GM23338 (cell line): ENCODE measurements at regions not wholly inside any gene's neighbourhood (a gene's known extent, or its start where the extent isn't known, plus 50 kb on each side); places are given as distances from the start of the nearest gene placed in this dataset.

Experiments
- ATAC-seq: fragments of 200-7000 bp; cut with Tn5 transposase; 3 replicates; pipeline ENCODE4 v1.9.1; 2020
- DNase-seq: peaks from one replicate; pipeline ENCODE4 v3.0.0-alpha.2; 2015; ENCODE audit warnings: low spot score
- H2AFZ ChIP-seq: fragments of 200-600 bp; sonication (generic); 2 replicates; pipeline ENCODE4 v1.8.0; 2016; ENCODE audit warnings: antibody characterized with exemption, mild to moderate bottlenecking, moderate library complexity
- H3F3A ChIP-seq: fragments of 200-600 bp; sonication (generic); replicated peaks from 2 replicates; pipeline ENCODE4 v1.8.0; 2017; ENCODE audit warnings: antibody characterized with exemption, mixed run types, low read depth
- H3K27ac ChIP-seq: fragments of 200-600 bp; sonication (generic); 2 replicates; pipeline ENCODE4 v1.6.1; 2016; ENCODE audit warnings: low read depth
- H3K27me3 ChIP-seq: fragments of 200-600 bp; sonication (generic); 2 replicates; pipeline ENCODE4 v1.8.0; 2016; ENCODE audit warnings: mild to moderate bottlenecking, mixed run types, moderate library complexity; ENCODE audit not compliant: insufficient read depth
- H3K36me3 ChIP-seq: fragments of 200-600 bp; sonication (generic); 2 replicates; pipeline ENCODE4 v1.8.0; 2016; ENCODE audit warnings: mild to moderate bottlenecking; ENCODE audit not compliant: insufficient read depth
- H3K4me1 ChIP-seq: fragments of 200-600 bp; sonication (generic); 2 replicates; pipeline ENCODE4 v1.8.0; 2016; ENCODE audit warnings: mild to moderate bottlenecking, moderate library complexity; ENCODE audit not compliant: insufficient read depth
- H3K4me2 ChIP-seq: fragments of 200-600 bp; sonication (generic); 2 replicates; pipeline ENCODE4 v1.7.1; 2017; ENCODE audit warnings: mixed run types
- H3K4me3 ChIP-seq: fragments of 200-600 bp; sonication (generic); 2 replicates; pipeline ENCODE4 v1.6.1; 2016; ENCODE audit warnings: mixed run types
- H3K79me2 ChIP-seq: fragments of 200-600 bp; sonication (generic); replicated peaks from 2 replicates; pipeline ENCODE4 v1.8.0; 2017; ENCODE audit warnings: mild to moderate bottlenecking; ENCODE audit not compliant: insufficient read depth
- H3K9me2 ChIP-seq: fragments of 200-600 bp; sonication (generic); 2 replicates; pipeline ENCODE4 v1.8.0; 2017; ENCODE audit not compliant: insufficient read depth
- H4K20me1 ChIP-seq: fragments of 200-600 bp; sonication (generic); replicated peaks from 2 replicates; pipeline ENCODE4 v1.8.0; 2017; ENCODE audit warnings: mild to moderate bottlenecking; ENCODE audit not compliant: insufficient read depth
- H3K27ac Mint-ChIP-seq: 2 replicates; pipeline ENCODE4 v1.8.0; 2020; ENCODE audit warnings: inconsistent platforms, mild to moderate bottlenecking, moderate library complexity, mixed read lengths
- H3K27me3 Mint-ChIP-seq: 3 replicates; pipeline ENCODE4 v1.8.0; 2022; ENCODE audit warnings: low read depth, mild to moderate bottlenecking, moderate library complexity, mixed read lengths, inconsistent platforms; ENCODE audit not compliant: insufficient read depth, poor library complexity
- H3K36me3 Mint-ChIP-seq: 3 replicates; pipeline ENCODE4 v1.8.0; 2021; ENCODE audit warnings: low read depth, mild to moderate bottlenecking, inconsistent platforms, moderate library complexity, mixed read lengths
- H3K4me1 Mint-ChIP-seq: 3 replicates; pipeline ENCODE4 v1.8.0; 2020; ENCODE audit warnings: mild to moderate bottlenecking, inconsistent platforms, mixed read lengths
- H3K4me3 Mint-ChIP-seq: 3 replicates; pipeline ENCODE4 v1.8.0; 2021; ENCODE audit warnings: moderate library complexity, mild to moderate bottlenecking, inconsistent platforms, mixed read lengths
- H3K9me3 Mint-ChIP-seq: 3 replicates; pipeline ENCODE4 v1.8.0; 2020; ENCODE audit warnings: moderate library complexity, mild to moderate bottlenecking, inconsistent platforms, mixed read lengths
- CREB1 ChIP-seq: fragments of 250-450 bp; sonication (Bioruptor Pico); IDR thresholded peaks from 2 replicates; pipeline ENCODE4 v1.5.0; 2020; ENCODE audit warnings: low read depth, mild to moderate bottlenecking, moderate library complexity
- EZH2 ChIP-seq: fragments of 200-600 bp; sonication (generic); IDR thresholded peaks from one replicate; pipeline ENCODE4 v1.8.0; 2017; ENCODE audit warnings: antibody characterized with exemption, mild to moderate bottlenecking, low read depth; ENCODE audit not compliant: unreplicated experiment
- EZH2phosphoT487 ChIP-seq: fragments of 200-600 bp; sonication (generic); IDR thresholded peaks from one replicate; pipeline ENCODE4 v1.8.1; 2018; ENCODE audit warnings: antibody characterized with exemption; ENCODE audit not compliant: unreplicated experiment
- NANOG ChIP-seq: IDR thresholded peaks from 2 replicates; pipeline ENCODE4 v1.6.1; 2016; ENCODE audit warnings: antibody characterized with exemption, borderline replicate concordance
- POLR2AphosphoS5 ChIP-seq: IDR thresholded peaks from 2 replicates; pipeline ENCODE4 v1.6.1; 2016; ENCODE audit warnings: antibody characterized with exemption, low read depth
- STAT1 ChIP-seq: IDR thresholded peaks from one replicate; pipeline ENCODE4 v1.6.1; 2016; ENCODE audit warnings: antibody characterized with exemption; ENCODE audit not compliant: unreplicated experiment
- ZNF114 ChIP-seq: fragments of 250-450 bp; sonication (Bioruptor Pico); IDR thresholded peaks from 2 replicates; pipeline ENCODE4 v1.5.0; 2020; ENCODE audit warnings: mild to moderate bottlenecking, moderate library complexity
- TF ChIP-seq, protein P1 (sequence below): fragments of 250-450 bp; sonication (Bioruptor Pico); IDR thresholded peaks from 2 replicates; pipeline ENCODE4 v1.5.0; 2020; ENCODE audit warnings: mild to moderate bottlenecking, moderate library complexity
- TF ChIP-seq, protein P2 (sequence below): IDR thresholded peaks from one replicate; pipeline ENCODE4 v1.6.1; 2018; ENCODE audit warnings: antibody characterized with exemption; ENCODE audit not compliant: unreplicated experiment
- TF ChIP-seq, protein P3 (sequence below), 2 experiments: fragments of 200-600 bp in 1 of 2; sonication (generic) in 1 of 2; conservative IDR thresholded peaks; 2 replicates each; pipeline versions ENCODE4 v1.5.1 to v1.6.1; 2016 to 2017; ENCODE audit warnings: antibody characterized with exemption in 2 of 2, low read depth in 2 of 2, mild to moderate bottlenecking in 2 of 2, moderate library complexity in 1 of 2
- TF ChIP-seq, protein P4 (sequence below): IDR thresholded peaks from 2 replicates; pipeline ENCODE4 v1.6.1; 2016; ENCODE audit warnings: antibody characterized with exemption

- TF ChIP-seq, protein P1, sequence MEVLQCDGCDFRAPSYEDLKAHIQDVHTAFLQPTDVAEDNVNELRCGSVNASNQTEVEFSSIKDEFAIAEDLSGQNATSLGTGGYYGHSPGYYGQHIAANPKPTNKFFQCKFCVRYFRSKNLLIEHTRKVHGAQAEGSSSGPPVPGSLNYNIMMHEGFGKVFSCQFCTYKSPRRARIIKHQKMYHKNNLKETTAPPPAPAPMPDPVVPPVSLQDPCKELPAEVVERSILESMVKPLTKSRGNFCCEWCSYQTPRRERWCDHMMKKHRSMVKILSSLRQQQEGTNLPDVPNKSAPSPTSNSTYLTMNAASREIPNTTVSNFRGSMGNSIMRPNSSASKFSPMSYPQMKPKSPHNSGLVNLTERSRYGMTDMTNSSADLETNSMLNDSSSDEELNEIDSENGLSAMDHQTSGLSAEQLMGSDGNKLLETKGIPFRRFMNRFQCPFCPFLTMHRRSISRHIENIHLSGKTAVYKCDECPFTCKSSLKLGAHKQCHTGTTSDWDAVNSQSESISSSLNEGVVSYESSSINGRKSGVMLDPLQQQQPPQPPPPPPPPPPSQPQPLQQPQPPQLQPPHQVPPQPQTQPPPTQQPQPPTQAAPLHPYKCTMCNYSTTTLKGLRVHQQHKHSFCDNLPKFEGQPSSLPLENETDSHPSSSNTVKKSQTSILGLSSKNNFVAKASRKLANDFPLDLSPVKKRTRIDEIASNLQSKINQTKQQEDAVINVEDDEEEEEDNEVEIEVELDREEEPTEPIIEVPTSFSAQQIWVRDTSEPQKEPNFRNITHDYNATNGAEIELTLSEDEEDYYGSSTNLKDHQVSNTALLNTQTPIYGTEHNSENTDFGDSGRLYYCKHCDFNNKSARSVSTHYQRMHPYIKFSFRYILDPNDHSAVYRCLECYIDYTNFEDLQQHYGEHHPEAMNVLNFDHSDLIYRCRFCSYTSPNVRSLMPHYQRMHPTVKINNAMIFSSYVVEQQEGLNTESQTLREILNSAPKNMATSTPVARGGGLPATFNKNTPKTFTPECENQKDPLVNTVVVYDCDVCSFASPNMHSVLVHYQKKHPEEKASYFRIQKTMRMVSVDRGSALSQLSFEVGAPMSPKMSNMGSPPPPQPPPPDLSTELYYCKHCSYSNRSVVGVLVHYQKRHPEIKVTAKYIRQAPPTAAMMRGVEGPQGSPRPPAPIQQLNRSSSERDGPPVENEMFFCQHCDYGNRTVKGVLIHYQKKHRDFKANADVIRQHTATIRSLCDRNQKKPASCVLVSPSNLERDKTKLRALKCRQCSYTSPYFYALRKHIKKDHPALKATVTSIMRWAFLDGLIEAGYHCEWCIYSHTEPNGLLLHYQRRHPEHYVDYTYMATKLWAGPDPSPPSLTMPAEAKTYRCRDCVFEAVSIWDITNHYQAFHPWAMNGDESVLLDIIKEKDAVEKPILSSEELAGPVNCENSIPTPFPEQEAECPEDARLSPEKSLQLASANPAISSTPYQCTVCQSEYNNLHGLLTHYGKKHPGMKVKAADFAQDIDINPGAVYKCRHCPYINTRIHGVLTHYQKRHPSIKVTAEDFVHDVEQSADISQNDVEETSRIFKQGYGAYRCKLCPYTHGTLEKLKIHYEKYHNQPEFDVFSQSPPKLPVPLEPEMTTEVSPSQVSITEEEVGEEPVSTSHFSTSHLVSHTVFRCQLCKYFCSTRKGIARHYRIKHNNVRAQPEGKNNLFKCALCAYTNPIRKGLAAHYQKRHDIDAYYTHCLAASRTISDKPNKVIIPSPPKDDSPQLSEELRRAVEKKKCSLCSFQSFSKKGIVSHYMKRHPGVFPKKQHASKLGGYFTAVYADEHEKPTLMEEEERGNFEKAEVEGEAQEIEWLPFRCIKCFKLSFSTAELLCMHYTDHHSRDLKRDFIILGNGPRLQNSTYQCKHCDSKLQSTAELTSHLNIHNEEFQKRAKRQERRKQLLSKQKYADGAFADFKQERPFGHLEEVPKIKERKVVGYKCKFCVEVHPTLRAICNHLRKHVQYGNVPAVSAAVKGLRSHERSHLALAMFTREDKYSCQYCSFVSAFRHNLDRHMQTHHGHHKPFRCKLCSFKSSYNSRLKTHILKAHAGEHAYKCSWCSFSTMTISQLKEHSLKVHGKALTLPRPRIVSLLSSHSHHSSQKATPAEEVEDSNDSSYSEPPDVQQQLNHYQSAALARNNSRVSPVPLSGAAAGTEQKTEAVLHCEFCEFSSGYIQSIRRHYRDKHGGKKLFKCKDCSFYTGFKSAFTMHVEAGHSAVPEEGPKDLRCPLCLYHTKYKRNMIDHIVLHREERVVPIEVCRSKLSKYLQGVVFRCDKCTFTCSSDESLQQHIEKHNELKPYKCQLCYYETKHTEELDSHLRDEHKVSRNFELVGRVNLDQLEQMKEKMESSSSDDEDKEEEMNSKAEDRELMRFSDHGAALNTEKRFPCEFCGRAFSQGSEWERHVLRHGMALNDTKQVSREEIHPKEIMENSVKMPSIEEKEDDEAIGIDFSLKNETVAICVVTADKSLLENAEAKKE (CRISPR knock-in tag): no peak
- TF ChIP-seq EZH2 (no peak), CREB1 (CRISPR knock-in tag) (no peak), POLR2AphosphoS5 (no peak), EZH2phosphoT487 (no peak), NANOG (no peak), ZNF114 (no peak), STAT1 (no peak)
- TF ChIP-seq, protein P2, sequence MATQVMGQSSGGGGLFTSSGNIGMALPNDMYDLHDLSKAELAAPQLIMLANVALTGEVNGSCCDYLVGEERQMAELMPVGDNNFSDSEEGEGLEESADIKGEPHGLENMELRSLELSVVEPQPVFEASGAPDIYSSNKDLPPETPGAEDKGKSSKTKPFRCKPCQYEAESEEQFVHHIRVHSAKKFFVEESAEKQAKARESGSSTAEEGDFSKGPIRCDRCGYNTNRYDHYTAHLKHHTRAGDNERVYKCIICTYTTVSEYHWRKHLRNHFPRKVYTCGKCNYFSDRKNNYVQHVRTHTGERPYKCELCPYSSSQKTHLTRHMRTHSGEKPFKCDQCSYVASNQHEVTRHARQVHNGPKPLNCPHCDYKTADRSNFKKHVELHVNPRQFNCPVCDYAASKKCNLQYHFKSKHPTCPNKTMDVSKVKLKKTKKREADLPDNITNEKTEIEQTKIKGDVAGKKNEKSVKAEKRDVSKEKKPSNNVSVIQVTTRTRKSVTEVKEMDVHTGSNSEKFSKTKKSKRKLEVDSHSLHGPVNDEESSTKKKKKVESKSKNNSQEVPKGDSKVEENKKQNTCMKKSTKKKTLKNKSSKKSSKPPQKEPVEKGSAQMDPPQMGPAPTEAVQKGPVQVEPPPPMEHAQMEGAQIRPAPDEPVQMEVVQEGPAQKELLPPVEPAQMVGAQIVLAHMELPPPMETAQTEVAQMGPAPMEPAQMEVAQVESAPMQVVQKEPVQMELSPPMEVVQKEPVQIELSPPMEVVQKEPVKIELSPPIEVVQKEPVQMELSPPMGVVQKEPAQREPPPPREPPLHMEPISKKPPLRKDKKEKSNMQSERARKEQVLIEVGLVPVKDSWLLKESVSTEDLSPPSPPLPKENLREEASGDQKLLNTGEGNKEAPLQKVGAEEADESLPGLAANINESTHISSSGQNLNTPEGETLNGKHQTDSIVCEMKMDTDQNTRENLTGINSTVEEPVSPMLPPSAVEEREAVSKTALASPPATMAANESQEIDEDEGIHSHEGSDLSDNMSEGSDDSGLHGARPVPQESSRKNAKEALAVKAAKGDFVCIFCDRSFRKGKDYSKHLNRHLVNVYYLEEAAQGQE: no peak
- TF ChIP-seq, protein P3, sequence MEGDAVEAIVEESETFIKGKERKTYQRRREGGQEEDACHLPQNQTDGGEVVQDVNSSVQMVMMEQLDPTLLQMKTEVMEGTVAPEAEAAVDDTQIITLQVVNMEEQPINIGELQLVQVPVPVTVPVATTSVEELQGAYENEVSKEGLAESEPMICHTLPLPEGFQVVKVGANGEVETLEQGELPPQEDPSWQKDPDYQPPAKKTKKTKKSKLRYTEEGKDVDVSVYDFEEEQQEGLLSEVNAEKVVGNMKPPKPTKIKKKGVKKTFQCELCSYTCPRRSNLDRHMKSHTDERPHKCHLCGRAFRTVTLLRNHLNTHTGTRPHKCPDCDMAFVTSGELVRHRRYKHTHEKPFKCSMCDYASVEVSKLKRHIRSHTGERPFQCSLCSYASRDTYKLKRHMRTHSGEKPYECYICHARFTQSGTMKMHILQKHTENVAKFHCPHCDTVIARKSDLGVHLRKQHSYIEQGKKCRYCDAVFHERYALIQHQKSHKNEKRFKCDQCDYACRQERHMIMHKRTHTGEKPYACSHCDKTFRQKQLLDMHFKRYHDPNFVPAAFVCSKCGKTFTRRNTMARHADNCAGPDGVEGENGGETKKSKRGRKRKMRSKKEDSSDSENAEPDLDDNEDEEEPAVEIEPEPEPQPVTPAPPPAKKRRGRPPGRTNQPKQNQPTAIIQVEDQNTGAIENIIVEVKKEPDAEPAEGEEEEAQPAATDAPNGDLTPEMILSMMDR (conservative IDR thresholded peaks at IDR 0.05; ENCODE audit: low read depth in 2 of 2): no peak
- TF ChIP-seq, protein P4, sequence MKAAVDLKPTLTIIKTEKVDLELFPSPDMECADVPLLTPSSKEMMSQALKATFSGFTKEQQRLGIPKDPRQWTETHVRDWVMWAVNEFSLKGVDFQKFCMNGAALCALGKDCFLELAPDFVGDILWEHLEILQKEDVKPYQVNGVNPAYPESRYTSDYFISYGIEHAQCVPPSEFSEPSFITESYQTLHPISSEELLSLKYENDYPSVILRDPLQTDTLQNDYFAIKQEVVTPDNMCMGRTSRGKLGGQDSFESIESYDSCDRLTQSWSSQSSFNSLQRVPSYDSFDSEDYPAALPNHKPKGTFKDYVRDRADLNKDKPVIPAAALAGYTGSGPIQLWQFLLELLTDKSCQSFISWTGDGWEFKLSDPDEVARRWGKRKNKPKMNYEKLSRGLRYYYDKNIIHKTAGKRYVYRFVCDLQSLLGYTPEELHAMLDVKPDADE: no peak
- Histone ChIP-seq H3K4me2 (no peak overlapping the region), H4K20me1 (no peaks in the 10 kb centered on the region), H3K9me2 (no peaks in the 10 kb centered on the region; the same call in 1 of the 2 replicates), H3F3A (no peaks in the 10 kb centered on the region), H3K79me2 (no peaks in the 10 kb centered on the region), H3K27ac (no peak overlapping the region), H2AFZ (peak overlapping the region; percentile 28; the same call in 1 of the 2 replicates), H3K4me1 (no peaks in the 10 kb centered on the region), H3K36me3 (no peaks in the 10 kb centered on the region), H3K4me3 (no peak overlapping the region), H3K27me3 (no peaks in the 10 kb centered on the region)
- Mint-ChIP-seq H3K27me3 (no peaks in the 10 kb centered on the region), H3K36me3 (no peaks in the 10 kb centered on the region), H3K4me1 (no peaks in the 10 kb centered on the region), H3K27ac (0 out of 2 replicates have a peak overlapping the region, but pooled peaks have one; percentile 12), H3K9me3 (no peaks in the 10 kb centered on the region), H3K4me3 (no peak overlapping the region)
- ATAC-seq: no peak
- DNase-seq: no peak
These were observed 454.3 kb downstream of the TLE1 start for GRCh38 chr9:81234924-81235610.
